HepG2 (cell line): ENCODE measurements at regions not wholly inside any gene's neighbourhood (a gene's known extent, or its start where the extent isn't known, plus 50 kb on each side); places are given as distances from the start of the nearest gene placed in this dataset.

Experiments used
- ATAC-seq: fragments of 200-7000 bp; cut with Tn5 transposase; 3 replicates; pipeline ENCODE4 v1.9.1; 2020; ENCODE audit warnings: mild to moderate bottlenecking, moderate library complexity
- BruUV-seq: library from RNA; stranded (reverse); fragments of 400-500 nt; replicated peaks from 2 replicates; lab custom pipeline; 2021; lab: Mats Ljungman, UMichigan
- CTCF ChIA-PET: fragments of 300-600 bp; formaldehyde crosslinking; extraction: SDS; loops from one replicate; lab custom pipeline; 2021; ENCODE audit warnings: low total read pairs, inconsistent platforms, low intra/inter-chr PET ratio; lab: Yijun Ruan, JAX
- POLR2A ChIA-PET: fragments of 350-600 bp; sonication (Branson Sonifier 250); formaldehyde crosslinking; loops from one replicate; lab custom pipeline; 2020; ENCODE audit warnings: antibody characterized with exemption, inconsistent platforms; lab: Yijun Ruan, JAX
- DNase-seq: peaks from one replicate; pipeline ENCODE4 v3.0.0-alpha.2; 2015; ENCODE audit warnings: low spot score
- FAIRE-seq: peaks from 3 replicates; lab custom pipeline; 2011; peaks lifted over from hg19 to GRCh38; lab: Jason Lieb, UNC
- H2AFZ ChIP-seq: one replicate; pipeline ENCODE4 v1.6.1; 2011; ENCODE audit warnings: low read length, inconsistent platforms
- H3K27ac ChIP-seq: fragments of 300-600 bp; 3 replicates; pipeline ENCODE4 v1.8.0; 2011; ENCODE audit warnings: mixed run types, mild to moderate bottlenecking, mixed read lengths, low read length, inconsistent platforms; ENCODE audit not compliant: insufficient read depth; ENCODE audit errors: extremely low read length
- H3K27me3 ChIP-seq, 2 experiments: fragments of 200-600 bp in 1 of 2; 2 replicates in 1 of 2; 3 replicates in 1 of 2; pipeline versions ENCODE4 v1.6.0 to v1.8.0; 2011; ENCODE audit warnings: low read length in 2 of 2, mild to moderate bottlenecking in 2 of 2, moderate library complexity in 2 of 2, inconsistent platforms in 1 of 2; ENCODE audit not compliant: insufficient read depth in 2 of 2, control insufficient read depth in 1 of 2
- H3K36me3 ChIP-seq, 2 experiments: fragments of 200-600 bp in 1 of 2; replicated peaks in 1 of 2; 2 replicates in 1 of 2; 3 replicates in 1 of 2; pipeline versions ENCODE4 v1.5.1 to v1.8.0; 2011; ENCODE audit warnings: low read length in 2 of 2, inconsistent platforms in 1 of 2; ENCODE audit not compliant: insufficient read depth in 2 of 2, control insufficient read depth in 1 of 2
- H3K4me1 ChIP-seq: 2 replicates; pipeline ENCODE4 v1.5.1; 2012; ENCODE audit warnings: low read length, inconsistent platforms; ENCODE audit not compliant: insufficient read depth
- H3K4me2 ChIP-seq: 2 replicates; pipeline ENCODE4 v1.6.0; 2011; ENCODE audit warnings: low read depth, low read length, inconsistent platforms
- H3K4me3 ChIP-seq, 3 experiments: fragments of 200-600 bp in 1 of 3; sonication (generic), shearing (Covaris generic) in 1 of 3; replicated peaks in 1 of 3; 2 replicates each; pipeline ENCODE4 v1.5.1; 2011 to 2016; ENCODE audit warnings: low read length in 3 of 3, inconsistent platforms in 2 of 3, low read depth in 2 of 3, mild to moderate bottlenecking in 2 of 3, control low read depth in 1 of 3, mixed read lengths in 1 of 3; ENCODE audit not compliant: insufficient read depth in 1 of 3
- H3K79me2 ChIP-seq: one replicate; pipeline ENCODE4 v1.6.1; 2011; ENCODE audit warnings: low read length, inconsistent platforms; ENCODE audit not compliant: insufficient read depth
- H3K9ac ChIP-seq: 2 replicates; pipeline ENCODE4 v1.6.0; 2011; ENCODE audit warnings: mild to moderate bottlenecking, low read depth, low read length, inconsistent platforms; ENCODE audit not compliant: insufficient read depth
- H3K9me3 ChIP-seq: 2 replicates; pipeline ENCODE4 v1.5.1; 2012; ENCODE audit warnings: mild to moderate bottlenecking, low read length
- H4K20me1 ChIP-seq: 2 replicates; pipeline ENCODE4 v1.6.0; 2011; ENCODE audit warnings: inconsistent platforms, mild to moderate bottlenecking, low read length, moderate library complexity; ENCODE audit not compliant: insufficient read depth
- ARHGAP35 ChIP-seq: sonication (generic); formaldehyde crosslinking; IDR thresholded peaks from 2 replicates; pipeline ENCODE4 v1.9.0; 2022; ENCODE audit warnings: mild to moderate bottlenecking, inconsistent platforms, moderate library complexity, missing genetic modification reagents, borderline replicate concordance
- ARNT ChIP-seq: fragments of 450-650 bp; IDR thresholded peaks from 2 replicates; pipeline ENCODE4 v1.6.1; 2017
- FOXA1 ChIP-seq, 2 experiments: fragments of 450-650 bp in 1 of 2; sonication (generic) in 1 of 2; formaldehyde crosslinking in 1 of 2; IDR thresholded peaks; 2 replicates each; pipeline versions ENCODE4 v1.4.0 to v1.6.1; 2016 to 2020; ENCODE audit warnings: missing genetic modification reagents in 1 of 2
- IRX3 ChIP-seq: sonication (generic); formaldehyde crosslinking; IDR thresholded peaks from 2 replicates; pipeline ENCODE4 v1.8.1; 2023; ENCODE audit warnings: mild to moderate bottlenecking, low read depth, missing genetic modification reagents, borderline replicate concordance
- MED1 ChIP-seq: sonication (generic); formaldehyde crosslinking; IDR thresholded peaks from 2 replicates; pipeline ENCODE4 v1.4.0; 2020; ENCODE audit warnings: missing genetic modification reagents
- NBN ChIP-seq: fragments of 450-650 bp; conservative IDR thresholded peaks from 2 replicates; pipeline ENCODE4 v1.6.1; 2017
- RNF2 ChIP-seq: fragments of 450-650 bp; conservative IDR thresholded peaks from 2 replicates; pipeline ENCODE4 v1.6.1; 2016; ENCODE audit warnings: low read depth
- SAP130 ChIP-seq: IDR thresholded peaks from 2 replicates; pipeline ENCODE4 v1.6.1; 2016; ENCODE audit warnings: low read depth
- SRY ChIP-seq: sonication (generic); formaldehyde crosslinking; IDR thresholded peaks from 2 replicates; pipeline ENCODE4 v1.8.0; 2022; ENCODE audit warnings: mild to moderate bottlenecking, missing genetic modification reagents
- SYNCRIP ChIP-seq: fragments of 200-400 bp; formaldehyde crosslinking; IDR thresholded peaks from 2 replicates; pipeline ENCODE4 v1.6.1; 2018; ENCODE audit warnings: mild to moderate bottlenecking, low read depth, low read length; ENCODE audit not compliant: insufficient read depth
- ZNF431 ChIP-seq: sonication (generic); formaldehyde crosslinking; IDR thresholded peaks from 2 replicates; pipeline ENCODE4 v1.9.0; 2022; ENCODE audit warnings: missing genetic modification reagents, low read depth, mild to moderate bottlenecking, borderline replicate concordance
- ZNF567 ChIP-seq: sonication (generic); formaldehyde crosslinking; IDR thresholded peaks from 2 replicates; pipeline ENCODE4 v1.8.1; 2023; ENCODE audit warnings: mild to moderate bottlenecking, missing genetic modification reagents, borderline replicate concordance
- ZNF570 ChIP-seq: sonication (generic); formaldehyde crosslinking; IDR thresholded peaks from 2 replicates; pipeline ENCODE4 v1.4.0; 2020; ENCODE audit warnings: mild to moderate bottlenecking, missing genetic modification reagents, borderline replicate concordance
- ZNF781 ChIP-seq: sonication (generic); formaldehyde crosslinking; IDR thresholded peaks from 2 replicates; pipeline ENCODE4 v1.5.1; 2020; ENCODE audit warnings: borderline replicate concordance, mild to moderate bottlenecking, missing genetic modification reagents; ENCODE audit errors: not compliant biosample characterization
- WGBS: methylation state at CpG from one replicate; pipeline ENCODE4 v1.1.6; 2017; ENCODE audit warnings: low lambda C conversion rate; 5-methylcytosine and 5-hydroxymethylcytosine counted together
- in situ Hi-C: cut with HindIII; loops from 2 replicates; pipeline ENCODE4 v1.10.0; 2017; ENCODE audit warnings: low pct_unique_long_range_greater_than_20kb; ENCODE audit not compliant: extremely low pct_ligation_motif_present
- intact Hi-C: fragments of 100-400 bp; cut with micrococcal nuclease; formaldehyde crosslinking; loops from one replicate; pipeline ENCODE4 v1.10.0; 2022; ENCODE audit not compliant: unreplicated experiment
- TF ChIP-seq, protein P1 (sequence below): IDR thresholded peaks from 2 replicates; pipeline ENCODE4 v1.6.1; 2018; ENCODE audit warnings: missing genetic modification reagents, mild to moderate bottlenecking, missing compliant biosample characterization
- TF ChIP-seq, protein P2 (sequence below): sonication (generic); formaldehyde crosslinking; IDR thresholded peaks from 2 replicates; pipeline ENCODE4 v1.4.0; 2020; ENCODE audit warnings: missing genetic modification reagents
- TF ChIP-seq, protein P3 (sequence below): sonication (generic); formaldehyde crosslinking; IDR thresholded peaks from 2 replicates; pipeline ENCODE4 v1.4.0; 2020; ENCODE audit warnings: missing genetic modification reagents

DNA sequence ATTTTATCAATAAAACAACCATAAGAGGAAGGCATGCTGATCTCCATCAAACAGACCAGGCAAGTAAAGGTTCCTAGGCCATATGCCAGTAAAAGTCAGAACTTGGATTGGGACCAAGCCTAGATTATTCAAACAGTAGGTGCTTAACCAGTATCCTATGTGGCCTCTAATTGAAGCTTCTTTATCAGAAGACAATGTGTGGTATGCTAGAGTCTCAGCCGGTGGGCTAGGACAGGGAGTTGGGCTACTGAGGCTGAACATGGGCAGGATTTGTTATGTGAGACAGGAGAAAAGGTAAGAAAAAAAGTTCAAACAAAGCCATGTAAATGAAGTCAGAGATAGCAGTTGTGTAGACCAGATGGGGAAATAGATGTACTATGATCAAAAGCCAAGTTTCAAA is 413.7 kb upstream of the GHITM start:
- H3K79me2 ChIP-seq, result no peaks in the 10 kb centered on the region
- H3K27ac ChIP-seq, result no peak overlapping the region
- no peak overlapping the region for H3K4me3 ChIP-seq
- in situ Hi-C loops, result no loop called here
- H3K4me2 ChIP-seq, result no peak overlapping the region
- H3K9ac ChIP-seq, result no peak overlapping the region
- no peaks in the 10 kb centered on the region for H4K20me1 ChIP-seq
- no TSS peak for BruUV-seq
- CTCF ChIA-PET, result no interaction called here
- no peak for DNase-seq
- peaks cover 64% of the 10 kb centered on the region for H3K9me3 ChIP-seq
- H3K27me3 ChIP-seq, result no peaks in the 10 kb centered on the region
- H3K36me3 ChIP-seq, result no peaks in the 10 kb centered on the region
- POLR2A ChIA-PET, result no interaction called here
- no peaks in the 10 kb centered on the region for H3K4me1 ChIP-seq
- no peak for ATAC-seq
- intact Hi-C loops, result no loop called here
- no peak overlapping the region for H2AFZ ChIP-seq
- TF ChIP-seq ZNF781 (CRISPR knock-in tag) (no peak), ZNF567 (no peak)
- TF ChIP-seq, protein P1, sequence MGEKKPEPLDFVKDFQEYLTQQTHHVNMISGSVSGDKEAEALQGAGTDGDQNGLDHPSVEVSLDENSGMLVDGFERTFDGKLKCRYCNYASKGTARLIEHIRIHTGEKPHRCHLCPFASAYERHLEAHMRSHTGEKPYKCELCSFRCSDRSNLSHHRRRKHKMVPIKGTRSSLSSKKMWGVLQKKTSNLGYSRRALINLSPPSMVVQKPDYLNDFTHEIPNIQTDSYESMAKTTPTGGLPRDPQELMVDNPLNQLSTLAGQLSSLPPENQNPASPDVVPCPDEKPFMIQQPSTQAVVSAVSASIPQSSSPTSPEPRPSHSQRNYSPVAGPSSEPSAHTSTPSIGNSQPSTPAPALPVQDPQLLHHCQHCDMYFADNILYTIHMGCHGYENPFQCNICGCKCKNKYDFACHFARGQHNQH (CRISPR knock-in tag), result no peak
- FAIRE-seq, result no peak
- 3% methylated on average over 1 of the region's 1 CpG for WGBS

DNA sequence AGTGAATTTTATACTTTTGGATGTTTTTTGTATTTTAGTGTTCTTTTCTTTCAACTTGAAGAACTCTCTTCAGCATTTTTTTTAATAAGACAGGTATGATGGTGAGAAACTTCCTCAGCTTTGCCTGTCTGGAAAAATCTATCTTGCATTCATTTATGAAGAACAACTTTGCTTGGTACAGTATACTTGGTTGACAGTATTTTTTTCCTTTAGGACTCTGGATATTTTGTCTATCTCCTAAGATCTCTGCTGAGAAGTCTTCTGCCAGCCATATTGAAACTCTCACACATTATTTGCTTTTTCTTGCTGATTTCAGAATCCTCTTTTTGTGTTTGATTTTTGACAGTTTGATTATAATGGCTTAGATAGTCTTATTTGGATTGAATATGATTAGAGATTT is 405.0 kb upstream of the GHITM start:
- no peak for FAIRE-seq
- no TSS peak for BruUV-seq
- Histone ChIP-seq H3K36me3 (no peaks in the 10 kb centered on the region), H3K27me3 (no peaks in the 10 kb centered on the region), H3K27ac (no peak overlapping the region), H3K4me1 (no peaks in the 10 kb centered on the region), H2AFZ (no peak overlapping the region), H3K4me2 (no peak overlapping the region), H4K20me1 (no peaks in the 10 kb centered on the region), H3K9ac (no peak overlapping the region), H3K79me2 (no peaks in the 10 kb centered on the region), H3K9me3 (peaks cover 71% of the 10 kb centered on the region), H3K4me3 (no peak overlapping the region)
- no peak for DNase-seq
- POLR2A ChIA-PET, result no interaction called here
- in situ Hi-C loops, result no loop called here
- CTCF ChIA-PET, result no interaction called here
- intact Hi-C loops, result no loop called here
- ATAC-seq, result no peak
- TF ChIP-seq SYNCRIP (no peak), ZNF570 (CRISPR knock-in tag) (no peak), ARNT (no peak), RNF2 (no peak), SAP130 (CRISPR knock-in tag) (no peak), NBN (no peak), MED1 (CRISPR knock-in tag) (no peak), IRX3 (CRISPR knock-in tag) (no peak), FOXA1 (IDR thresholded peaks at IDR 0.05) (no peak), FOXA1 (CRISPR knock-in tag; IDR thresholded peaks at IDR 0.05) (no peak), ZNF431 (CRISPR knock-in tag) (no peak), ARHGAP35 (CRISPR knock-in tag) (no peak), SRY (CRISPR knock-in tag) (no peak)
- TF ChIP-seq, protein P2, sequence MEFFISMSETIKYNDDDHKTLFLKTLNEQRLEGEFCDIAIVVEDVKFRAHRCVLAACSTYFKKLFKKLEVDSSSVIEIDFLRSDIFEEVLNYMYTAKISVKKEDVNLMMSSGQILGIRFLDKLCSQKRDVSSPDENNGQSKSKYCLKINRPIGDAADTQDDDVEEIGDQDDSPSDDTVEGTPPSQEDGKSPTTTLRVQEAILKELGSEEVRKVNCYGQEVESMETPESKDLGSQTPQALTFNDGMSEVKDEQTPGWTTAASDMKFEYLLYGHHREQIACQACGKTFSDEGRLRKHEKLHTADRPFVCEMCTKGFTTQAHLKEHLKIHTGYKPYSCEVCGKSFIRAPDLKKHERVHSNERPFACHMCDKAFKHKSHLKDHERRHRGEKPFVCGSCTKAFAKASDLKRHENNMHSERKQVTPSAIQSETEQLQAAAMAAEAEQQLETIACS (CRISPR knock-in tag), result no peak
- TF ChIP-seq, protein P3, sequence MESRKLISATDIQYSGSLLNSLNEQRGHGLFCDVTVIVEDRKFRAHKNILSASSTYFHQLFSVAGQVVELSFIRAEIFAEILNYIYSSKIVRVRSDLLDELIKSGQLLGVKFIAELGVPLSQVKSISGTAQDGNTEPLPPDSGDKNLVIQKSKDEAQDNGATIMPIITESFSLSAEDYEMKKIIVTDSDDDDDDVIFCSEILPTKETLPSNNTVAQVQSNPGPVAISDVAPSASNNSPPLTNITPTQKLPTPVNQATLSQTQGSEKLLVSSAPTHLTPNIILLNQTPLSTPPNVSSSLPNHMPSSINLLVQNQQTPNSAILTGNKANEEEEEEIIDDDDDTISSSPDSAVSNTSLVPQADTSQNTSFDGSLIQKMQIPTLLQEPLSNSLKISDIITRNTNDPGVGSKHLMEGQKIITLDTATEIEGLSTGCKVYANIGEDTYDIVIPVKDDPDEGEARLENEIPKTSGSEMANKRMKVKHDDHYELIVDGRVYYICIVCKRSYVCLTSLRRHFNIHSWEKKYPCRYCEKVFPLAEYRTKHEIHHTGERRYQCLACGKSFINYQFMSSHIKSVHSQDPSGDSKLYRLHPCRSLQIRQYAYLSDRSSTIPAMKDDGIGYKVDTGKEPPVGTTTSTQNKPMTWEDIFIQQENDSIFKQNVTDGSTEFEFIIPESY (CRISPR knock-in tag), result no peak
